GM12865 (cell line): ENCODE measurements at regions not wholly inside any gene's neighbourhood (a gene's known extent, or its start where the extent isn't known, plus 50 kb on each side); places are given as distances from the start of the nearest gene placed in this dataset.

Source experiments
- DNase-seq: peaks from one replicate; pipeline ENCODE4 v3.0.0; 2010; ENCODE audit warnings: low read depth
- H3K4me3 ChIP-seq: 2 replicates; pipeline ENCODE4 v1.5.1; 2011; ENCODE audit warnings: mild to moderate bottlenecking, low read depth, low read length, control low read depth
- TF ChIP-seq, protein P1 (sequence below): IDR thresholded peaks from 2 replicates; pipeline ENCODE4 v1.5.1; 2011; ENCODE audit warnings: low read length, control low read depth, low read depth, inconsistent platforms; ENCODE audit not compliant: insufficient read depth; ENCODE audit errors: missing control alignments

- no peak for DNase-seq
- H3K4me3 ChIP-seq = no peak overlapping the region
- TF ChIP-seq, protein P1, sequence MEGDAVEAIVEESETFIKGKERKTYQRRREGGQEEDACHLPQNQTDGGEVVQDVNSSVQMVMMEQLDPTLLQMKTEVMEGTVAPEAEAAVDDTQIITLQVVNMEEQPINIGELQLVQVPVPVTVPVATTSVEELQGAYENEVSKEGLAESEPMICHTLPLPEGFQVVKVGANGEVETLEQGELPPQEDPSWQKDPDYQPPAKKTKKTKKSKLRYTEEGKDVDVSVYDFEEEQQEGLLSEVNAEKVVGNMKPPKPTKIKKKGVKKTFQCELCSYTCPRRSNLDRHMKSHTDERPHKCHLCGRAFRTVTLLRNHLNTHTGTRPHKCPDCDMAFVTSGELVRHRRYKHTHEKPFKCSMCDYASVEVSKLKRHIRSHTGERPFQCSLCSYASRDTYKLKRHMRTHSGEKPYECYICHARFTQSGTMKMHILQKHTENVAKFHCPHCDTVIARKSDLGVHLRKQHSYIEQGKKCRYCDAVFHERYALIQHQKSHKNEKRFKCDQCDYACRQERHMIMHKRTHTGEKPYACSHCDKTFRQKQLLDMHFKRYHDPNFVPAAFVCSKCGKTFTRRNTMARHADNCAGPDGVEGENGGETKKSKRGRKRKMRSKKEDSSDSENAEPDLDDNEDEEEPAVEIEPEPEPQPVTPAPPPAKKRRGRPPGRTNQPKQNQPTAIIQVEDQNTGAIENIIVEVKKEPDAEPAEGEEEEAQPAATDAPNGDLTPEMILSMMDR = no peak
Measured at GRCh38 chr1:172738389-172738788, 79.5 kb downstream of the FASLG start.

DNA sequence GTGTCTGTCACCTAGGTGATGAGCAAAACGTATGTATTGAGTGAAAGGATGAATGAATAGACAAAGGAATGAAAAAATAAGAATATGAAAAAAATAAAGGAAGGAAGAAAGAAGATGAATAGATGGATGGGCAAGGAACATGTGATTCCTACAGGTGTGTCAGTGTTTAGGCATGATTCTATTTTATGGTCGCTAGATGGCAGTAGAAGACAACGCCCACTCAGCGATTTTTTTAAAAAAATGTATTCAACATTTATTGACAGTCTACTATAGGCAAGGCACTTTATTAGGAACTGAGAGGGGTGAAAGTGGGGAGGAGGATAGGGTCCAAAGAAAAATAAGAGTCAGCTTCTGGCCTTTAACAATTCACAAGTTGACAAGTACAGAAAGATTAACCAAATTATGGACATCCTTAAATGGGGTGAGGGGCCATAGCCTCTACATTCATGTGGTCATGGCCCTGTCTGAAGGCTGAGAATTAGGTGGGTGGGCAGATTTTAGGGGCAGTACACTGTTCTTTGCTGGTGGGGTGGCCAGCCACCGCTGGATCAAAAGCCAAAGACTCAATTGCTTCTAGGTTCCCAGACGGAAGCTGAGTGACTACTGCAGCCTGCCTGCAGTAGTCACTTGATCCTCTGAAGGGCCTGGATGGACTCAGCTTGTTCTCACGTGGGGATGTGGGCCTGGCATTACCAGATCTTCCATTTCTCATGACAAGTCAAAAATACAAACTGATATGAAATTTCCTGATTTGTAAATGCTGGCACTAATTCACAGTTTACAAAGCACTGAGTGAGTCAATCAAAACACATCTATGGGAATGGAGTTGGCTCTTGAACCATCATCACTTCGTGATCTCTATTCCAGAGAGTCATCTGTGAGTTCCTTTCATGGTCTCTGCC, 83.9 kb downstream of the FASLG start:
- H3K4me3 ChIP-seq = no peak overlapping the region
- DNase-seq = peak; percentile 47
- TF ChIP-seq, protein P1 = peak; percentile 64

DNA sequence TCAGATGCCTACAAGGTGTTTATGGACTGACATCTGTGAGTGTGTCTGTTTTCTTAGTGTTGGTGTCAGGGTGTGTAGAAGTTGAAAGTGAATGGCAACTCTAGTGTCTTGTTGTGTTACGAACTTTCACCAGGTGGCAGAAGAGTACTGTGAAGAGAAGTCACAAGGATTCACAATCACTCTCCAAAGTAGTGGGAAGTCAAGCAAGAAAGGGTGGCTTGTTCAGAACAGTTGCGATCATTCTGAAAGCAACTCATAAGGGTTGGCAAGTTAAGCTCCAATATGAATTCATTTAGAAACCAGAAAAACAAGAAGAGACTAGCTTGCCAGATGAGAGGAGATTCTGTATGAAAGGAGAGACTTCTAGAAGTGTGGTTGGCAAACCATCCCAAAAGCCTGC, 86.1 kb downstream of the FASLG start:
- DNase-seq = peak; percentile 90
- no peak overlapping the region for H3K4me3 ChIP-seq
- TF ChIP-seq, protein P1 = peak; percentile 71

- H3K4me3 ChIP-seq = no peak overlapping the region
- TF ChIP-seq, protein P1 = no peak
- DNase-seq = peak; percentile 85
Measured at GRCh38 chr1:172746091-172746949, 87.4 kb downstream of the FASLG start.

GRCh38 chr1:172748201-172748600, 89.3 kb downstream of the FASLG start:
- no peak for DNase-seq
- no peak overlapping the region for H3K4me3 ChIP-seq
- TF ChIP-seq, protein P1 = no peak

DNA sequence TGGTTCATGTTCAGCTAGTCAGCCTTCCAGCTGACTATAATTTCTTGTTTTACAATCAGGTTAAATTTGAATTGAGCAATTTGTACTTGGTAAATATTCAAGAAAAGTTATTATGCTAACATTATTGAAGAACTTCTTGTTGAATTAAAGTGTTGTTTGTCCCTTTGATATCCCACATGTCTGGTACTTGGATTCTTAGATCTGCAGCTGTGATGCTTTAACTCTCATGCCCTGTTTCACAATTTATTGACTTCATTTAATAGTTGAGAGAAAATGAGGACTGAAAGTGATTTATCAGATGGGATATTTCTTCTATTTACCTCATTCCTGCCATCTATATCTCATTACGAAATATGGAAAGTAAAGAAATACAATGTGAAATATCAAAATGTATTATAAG, 92.8 kb downstream of the FASLG start:
- no peak for DNase-seq
- TF ChIP-seq, protein P1 = no peak
- H3K4me3 ChIP-seq = no peak overlapping the region
